Activated naive CD8-positive, alpha-beta T cell treated with anti-CD3 and anti-CD28 coated beads for 36 hours (primary cell): ENCODE measurements at regions not wholly inside any gene's neighbourhood (a gene's known extent, or its start where the extent isn't known, plus 50 kb on each side); places are given as distances from the start of the nearest gene placed in this dataset.

Experiments used
- DNase-seq: peaks from one replicate; pipeline ENCODE4 v3.0.0; 2021
- H3K27ac Mint-ChIP-seq: one replicate; pipeline ENCODE4 v1.8.0; 2022; ENCODE audit warnings: mild to moderate bottlenecking, moderate library complexity, mixed read lengths
- H3K27me3 Mint-ChIP-seq: one replicate; pipeline ENCODE4 v1.8.0; 2022; ENCODE audit warnings: mild to moderate bottlenecking, mixed read lengths
- H3K36me3 Mint-ChIP-seq: one replicate; pipeline ENCODE4 v1.8.0; 2021; ENCODE audit warnings: mild to moderate bottlenecking, mixed read lengths
- H3K4me1 Mint-ChIP-seq: one replicate; pipeline ENCODE4 v1.8.0; 2021; ENCODE audit warnings: mixed read lengths
- H3K4me3 Mint-ChIP-seq: one replicate; pipeline ENCODE4 v1.8.0; 2022; ENCODE audit warnings: mild to moderate bottlenecking, moderate library complexity, mixed read lengths
- H3K9me3 Mint-ChIP-seq: one replicate; pipeline ENCODE4 v1.8.0; 2022; ENCODE audit warnings: mixed read lengths

DNA sequence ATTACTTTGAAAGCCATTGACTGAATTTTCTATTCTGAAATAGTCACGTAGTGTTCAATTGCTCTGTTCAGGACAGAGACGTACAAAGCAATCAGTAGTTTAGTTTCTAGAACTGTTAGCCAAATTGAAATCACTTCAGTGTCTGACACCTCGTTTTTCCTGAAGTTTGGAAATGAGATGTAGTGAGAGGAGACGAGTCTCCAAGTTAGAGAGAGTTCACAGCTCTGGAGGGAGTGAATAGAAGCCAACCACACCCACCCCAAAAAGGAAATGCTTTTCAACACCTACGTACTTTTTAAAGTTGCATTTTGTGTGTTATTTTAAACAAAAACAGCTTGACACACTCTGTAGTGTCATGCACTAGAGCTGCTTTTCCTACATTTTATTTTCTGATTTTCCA lies 296.0 kb downstream of the ADGRG6 start:
- peaks cover 1% of the 10 kb centered on the region for H3K4me1 Mint-ChIP-seq
- H3K4me3 Mint-ChIP-seq = no peak overlapping the region
- H3K27ac Mint-ChIP-seq = no peak overlapping the region
- no peak for DNase-seq
- peaks cover 11% of the 10 kb centered on the region for H3K9me3 Mint-ChIP-seq
- no peaks in the 10 kb centered on the region for H3K36me3 Mint-ChIP-seq
- H3K27me3 Mint-ChIP-seq = no peaks in the 10 kb centered on the region

DNA sequence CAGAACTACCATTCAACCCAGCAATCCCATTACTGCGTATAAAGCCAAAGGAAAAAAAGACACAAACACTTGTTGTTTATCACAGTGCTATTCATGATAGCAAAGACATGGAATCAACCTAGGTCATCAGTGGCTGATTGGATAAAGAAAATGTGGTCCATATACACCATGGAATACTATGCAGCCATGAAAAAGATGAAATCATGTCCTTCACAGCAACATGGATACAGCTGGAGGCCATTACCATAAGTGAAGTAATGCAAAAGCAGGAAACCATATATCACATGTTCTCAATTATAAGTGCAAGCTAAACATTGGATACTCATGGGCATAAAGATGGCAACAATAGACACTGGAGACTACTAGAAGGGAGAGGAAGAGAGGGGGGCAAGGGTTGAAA lies 299.6 kb downstream of the ADGRG6 start:
- DNase-seq = no peak
- H3K4me3 Mint-ChIP-seq = no peak overlapping the region
- no peak overlapping the region for H3K27ac Mint-ChIP-seq
- H3K4me1 Mint-ChIP-seq = peaks cover 11% of the 10 kb centered on the region
- H3K27me3 Mint-ChIP-seq = no peaks in the 10 kb centered on the region
- no peaks in the 10 kb centered on the region for H3K36me3 Mint-ChIP-seq
- peaks cover 12% of the 10 kb centered on the region for H3K9me3 Mint-ChIP-seq

DNA sequence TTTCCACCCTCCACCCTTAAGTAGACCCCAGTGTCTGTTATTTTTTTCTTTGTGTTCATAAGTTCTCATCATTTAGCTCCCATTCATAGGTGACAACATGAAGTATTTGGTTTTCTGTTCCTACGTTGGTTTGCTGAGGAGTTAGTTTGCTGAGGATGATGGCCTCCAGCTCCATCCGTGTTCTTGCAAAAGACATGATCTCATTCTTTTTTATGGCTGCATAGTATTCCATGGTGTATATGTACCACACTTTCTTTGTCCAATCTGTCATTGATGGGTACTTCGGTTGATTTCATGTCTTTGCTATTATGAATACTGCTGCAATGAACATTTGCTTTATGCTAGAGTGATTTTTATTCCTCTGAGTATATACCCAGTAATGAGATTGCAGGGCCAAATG lies 301.2 kb downstream of the ADGRG6 start:
- Mint-ChIP-seq H3K4me1 (peaks cover 11% of the 10 kb centered on the region), H3K36me3 (no peaks in the 10 kb centered on the region), H3K27ac (no peak overlapping the region), H3K9me3 (peaks cover 12% of the 10 kb centered on the region), H3K27me3 (no peaks in the 10 kb centered on the region), H3K4me3 (no peak overlapping the region)
- no peak for DNase-seq

DNA sequence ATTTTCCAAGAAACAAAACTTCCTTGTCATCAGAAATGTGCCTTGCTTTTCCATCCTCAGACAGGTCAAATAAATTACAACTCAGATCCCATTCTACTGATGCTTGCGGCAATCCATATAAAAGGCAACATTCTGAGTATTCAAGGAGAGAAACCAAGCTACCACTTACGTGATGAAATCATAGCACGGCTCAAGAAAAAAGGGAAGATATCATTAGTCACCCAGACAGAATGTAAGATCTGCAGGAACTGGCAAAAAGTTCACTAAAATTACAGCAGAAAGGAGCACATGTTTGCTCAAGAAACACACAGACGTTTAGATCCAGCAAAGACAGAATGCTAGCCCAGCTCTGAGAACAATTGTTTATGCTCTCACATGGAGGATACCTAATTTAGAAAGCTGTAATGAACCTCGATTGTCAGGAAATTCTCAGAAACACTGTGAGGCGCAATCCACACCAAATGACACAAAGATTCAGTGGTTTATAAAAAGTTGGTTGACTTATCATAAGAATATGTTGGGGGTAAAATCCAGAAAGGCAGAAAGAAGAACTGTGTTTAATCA lies 304.2 kb downstream of the ADGRG6 start:
- Mint-ChIP-seq H3K36me3 (no peaks in the 10 kb centered on the region), H3K27me3 (no peaks in the 10 kb centered on the region), H3K9me3 (peaks cover 12% of the 10 kb centered on the region), H3K4me3 (no peak overlapping the region), H3K4me1 (peaks cover 10% of the 10 kb centered on the region), H3K27ac (no peak overlapping the region)
- DNase-seq = no peak

DNA sequence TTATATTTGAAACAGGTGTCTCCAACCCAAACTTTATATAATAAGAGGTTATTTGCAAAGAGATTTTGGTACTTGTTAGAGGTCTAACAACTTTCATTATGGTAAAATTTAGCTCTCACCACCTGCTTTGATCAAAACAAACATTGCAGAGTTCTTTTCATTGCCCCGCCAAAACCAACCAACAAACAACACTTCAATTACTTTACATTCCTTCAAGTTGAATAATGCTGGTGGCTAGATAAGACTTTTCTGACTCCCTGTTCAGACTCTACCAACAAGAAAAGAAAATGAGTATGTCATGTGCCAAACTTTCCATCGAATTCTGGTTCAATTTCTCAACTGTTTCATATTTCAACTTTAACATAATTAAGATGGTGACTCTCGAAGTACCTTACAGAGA lies 311.1 kb downstream of the ADGRG6 start:
- DNase-seq = no peak
- Mint-ChIP-seq H3K36me3 (peaks cover 3% of the 10 kb centered on the region), H3K27ac (no peak overlapping the region), H3K4me3 (no peak overlapping the region), H3K4me1 (no peaks in the 10 kb centered on the region), H3K9me3 (peaks cover 6% of the 10 kb centered on the region), H3K27me3 (no peaks in the 10 kb centered on the region)

DNA sequence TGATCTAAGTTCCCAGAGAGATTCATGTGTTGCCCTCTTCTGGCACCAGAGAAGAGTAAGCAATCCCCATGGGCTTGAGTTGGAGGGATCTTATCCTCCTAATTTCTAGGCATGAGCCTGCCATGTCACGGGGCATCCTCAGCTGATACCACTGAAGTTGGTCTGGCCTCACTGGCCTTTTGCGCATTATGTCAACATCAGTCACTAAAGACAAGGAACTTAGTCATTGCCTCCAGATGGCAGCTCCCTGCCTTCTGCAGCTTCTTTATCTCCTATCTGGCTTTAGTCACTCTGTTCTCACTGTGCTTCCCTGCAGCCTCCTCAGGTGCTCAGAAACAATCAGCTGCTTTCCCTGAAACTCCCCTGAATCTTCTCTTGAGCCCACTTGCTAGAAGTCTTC lies 312.2 kb downstream of the ADGRG6 start:
- H3K9me3 Mint-ChIP-seq = peaks cover 6% of the 10 kb centered on the region
- no peaks in the 10 kb centered on the region for H3K4me1 Mint-ChIP-seq
- no peaks in the 10 kb centered on the region for H3K27me3 Mint-ChIP-seq
- peaks cover 3% of the 10 kb centered on the region for H3K36me3 Mint-ChIP-seq
- DNase-seq = no peak
- H3K27ac Mint-ChIP-seq = no peak overlapping the region
- H3K4me3 Mint-ChIP-seq = no peak overlapping the region

DNA sequence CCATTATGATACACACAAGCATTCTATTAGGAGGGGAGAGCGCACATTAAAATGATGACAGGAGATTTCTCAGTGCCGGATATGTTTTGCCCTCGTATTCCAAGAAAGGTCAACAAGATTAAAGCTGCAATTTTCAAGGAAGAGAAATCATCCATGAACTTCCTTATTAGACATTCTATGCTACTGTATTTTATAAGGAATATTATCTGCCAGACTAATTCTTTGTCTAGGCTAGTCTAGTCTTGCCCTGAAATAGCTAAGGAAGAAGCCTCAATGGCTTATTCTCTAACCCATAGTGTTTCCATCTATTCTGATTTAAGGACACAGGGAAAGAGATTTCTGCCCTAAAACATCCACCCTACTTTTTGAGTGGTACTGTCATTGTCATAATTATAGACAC lies 315.4 kb downstream of the ADGRG6 start:
- no peaks in the 10 kb centered on the region for H3K27me3 Mint-ChIP-seq
- no peaks in the 10 kb centered on the region for H3K9me3 Mint-ChIP-seq
- no peaks in the 10 kb centered on the region for H3K36me3 Mint-ChIP-seq
- no peak for DNase-seq
- no peak overlapping the region for H3K27ac Mint-ChIP-seq
- H3K4me3 Mint-ChIP-seq = no peak overlapping the region
- H3K4me1 Mint-ChIP-seq = no peaks in the 10 kb centered on the region

DNA sequence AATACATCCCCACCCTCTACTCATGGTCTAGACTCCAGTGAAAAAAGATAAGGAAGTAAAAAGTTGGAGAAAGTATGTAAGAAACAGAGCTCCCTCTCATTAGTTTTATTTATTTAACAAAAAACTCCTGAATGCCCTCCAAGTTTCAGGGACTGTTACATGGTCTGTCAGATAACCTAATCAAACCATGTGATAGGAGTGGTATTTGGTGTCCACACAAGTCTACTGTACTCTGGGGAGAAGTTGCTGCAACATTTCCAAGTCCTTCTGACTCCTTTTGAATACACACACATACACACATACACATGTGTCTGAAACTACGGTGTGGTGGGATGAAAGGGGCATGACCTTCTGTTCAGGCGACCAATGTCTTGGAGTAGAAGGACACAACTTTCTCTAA lies 320.0 kb downstream of the ADGRG6 start:
- no peak for DNase-seq
- Mint-ChIP-seq H3K4me3 (no peak overlapping the region), H3K36me3 (no peaks in the 10 kb centered on the region), H3K27ac (no peak overlapping the region), H3K4me1 (no peaks in the 10 kb centered on the region), H3K9me3 (no peaks in the 10 kb centered on the region), H3K27me3 (no peaks in the 10 kb centered on the region)

DNA sequence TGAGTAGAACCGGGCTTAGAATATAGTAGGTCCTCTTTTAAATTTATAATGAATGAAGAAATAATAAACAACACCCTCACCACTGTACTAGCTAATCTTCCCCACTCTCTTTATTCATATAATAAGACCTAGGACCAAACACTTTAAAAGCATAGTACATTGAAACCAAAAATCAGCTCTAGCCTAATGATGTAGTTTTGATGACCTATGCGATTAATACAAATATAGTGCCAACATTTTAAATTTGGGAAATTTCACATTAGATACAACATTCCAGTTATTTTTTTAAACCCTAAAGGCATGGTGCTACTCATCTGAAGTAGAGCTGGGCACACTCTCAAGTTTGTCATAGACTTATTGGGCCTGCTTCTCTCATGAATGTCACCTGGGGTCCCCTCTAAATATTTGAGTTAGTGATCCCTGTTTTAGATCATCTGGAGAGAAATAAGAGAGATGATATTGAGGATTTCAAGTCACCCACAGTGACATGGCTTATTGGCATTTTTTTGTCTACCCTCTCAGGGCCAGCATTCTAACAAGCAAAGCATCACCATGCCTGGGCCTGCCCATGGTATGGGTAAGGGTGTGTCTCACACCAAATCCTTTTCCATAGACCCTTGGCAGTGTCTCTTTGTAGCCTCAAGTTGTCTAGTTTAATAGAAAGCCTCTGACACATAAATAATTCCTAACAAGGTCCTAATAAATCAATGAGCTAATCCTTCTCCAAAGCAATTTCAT lies 319.8 kb downstream of the HIVEP2 start:
- no peak overlapping the region for H3K4me3 Mint-ChIP-seq
- H3K9me3 Mint-ChIP-seq = no peaks in the 10 kb centered on the region
- no peaks in the 10 kb centered on the region for H3K4me1 Mint-ChIP-seq
- H3K36me3 Mint-ChIP-seq = no peaks in the 10 kb centered on the region
- no peaks in the 10 kb centered on the region for H3K27me3 Mint-ChIP-seq
- no peak for DNase-seq
- H3K27ac Mint-ChIP-seq = no peak overlapping the region

DNA sequence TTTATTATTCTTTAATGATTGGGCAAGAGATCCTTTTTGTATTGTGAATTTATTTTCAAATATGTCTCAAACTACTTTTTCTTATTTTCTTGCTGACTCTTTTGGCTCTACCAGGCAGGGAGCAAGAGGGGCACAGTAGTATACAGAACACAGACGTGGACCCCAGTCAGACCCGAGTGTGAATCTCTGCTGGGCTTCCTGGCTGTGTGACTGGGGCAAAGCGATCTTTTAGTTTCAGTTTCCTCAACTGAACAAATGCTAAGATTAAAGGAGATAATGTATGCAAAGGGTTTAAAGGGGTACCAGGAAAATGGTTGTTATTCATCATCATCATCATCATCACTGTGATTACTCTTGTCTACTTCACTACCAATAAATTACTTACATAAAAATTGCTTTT lies 317.5 kb downstream of the HIVEP2 start:
- peaks cover 8% of the 10 kb centered on the region for H3K4me1 Mint-ChIP-seq
- no peak overlapping the region for H3K27ac Mint-ChIP-seq
- DNase-seq = no peak
- no peaks in the 10 kb centered on the region for H3K36me3 Mint-ChIP-seq
- no peak overlapping the region for H3K4me3 Mint-ChIP-seq
- H3K9me3 Mint-ChIP-seq = no peaks in the 10 kb centered on the region
- H3K27me3 Mint-ChIP-seq = no peaks in the 10 kb centered on the region

DNA sequence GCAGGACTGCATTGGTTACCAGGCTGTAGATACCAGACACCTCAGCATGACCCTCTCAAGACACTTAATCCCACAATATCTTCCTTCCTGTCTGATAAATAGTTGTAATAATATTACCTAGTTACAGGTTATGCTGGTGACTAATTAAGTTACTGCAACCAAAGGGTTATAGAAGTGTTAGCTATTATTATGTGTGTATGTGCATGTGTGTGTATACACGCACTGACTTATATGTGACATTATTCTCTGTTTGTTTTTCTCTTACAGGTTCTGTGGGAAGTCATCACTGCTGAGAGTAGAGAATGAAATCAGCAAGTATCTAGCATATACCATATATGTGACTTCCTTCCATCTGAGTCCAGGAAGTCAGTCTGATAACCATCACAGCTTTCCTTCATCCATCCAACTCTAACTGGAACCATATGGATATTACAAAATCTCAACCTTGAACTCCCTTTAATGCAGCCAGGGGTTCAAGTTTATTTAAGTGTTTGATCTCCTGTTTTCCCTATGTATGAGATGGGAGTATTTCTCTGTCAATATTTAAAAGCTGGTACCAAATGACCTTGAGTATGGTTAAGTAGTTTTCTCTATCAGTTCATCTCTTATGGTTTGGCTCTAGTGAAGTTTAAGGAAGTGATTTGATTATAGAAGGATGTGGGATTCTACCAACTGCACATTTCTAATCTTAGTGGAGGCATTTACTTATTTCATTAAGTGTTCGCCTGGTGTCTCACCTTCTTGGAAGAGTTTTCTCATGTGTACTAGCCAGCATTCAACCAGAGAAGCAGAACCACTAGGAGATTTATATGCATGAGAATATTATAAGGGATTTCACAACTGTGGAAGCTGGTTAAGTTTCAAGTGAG lies 313.2 kb downstream of the HIVEP2 start:
- Mint-ChIP-seq H3K27me3 (no peaks in the 10 kb centered on the region), H3K4me1 (peaks cover 13% of the 10 kb centered on the region), H3K27ac (no peak overlapping the region), H3K36me3 (no peaks in the 10 kb centered on the region), H3K4me3 (no peak overlapping the region), H3K9me3 (no peaks in the 10 kb centered on the region)
- DNase-seq = no peak

DNA sequence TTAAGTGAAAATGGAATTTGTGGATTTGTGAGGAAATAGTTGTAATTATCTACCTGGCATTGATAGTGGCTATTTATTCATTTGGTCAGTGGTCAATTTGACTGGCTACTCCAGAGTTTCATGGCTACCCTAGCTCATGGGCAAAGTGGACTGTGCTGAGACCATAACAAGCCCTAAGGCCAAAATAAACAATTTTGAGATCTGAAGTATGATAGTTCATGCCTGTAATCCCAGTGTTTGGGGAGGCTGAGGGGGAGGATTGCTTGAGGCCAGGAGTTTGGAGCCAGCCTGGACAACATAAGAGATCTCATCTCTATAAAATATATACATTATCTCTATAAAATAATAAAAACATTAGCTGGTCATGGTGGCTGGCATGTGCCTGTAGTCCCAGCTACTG lies 311.7 kb downstream of the HIVEP2 start:
- DNase-seq = no peak
- Mint-ChIP-seq H3K27me3 (no peaks in the 10 kb centered on the region), H3K27ac (no peak overlapping the region), H3K4me1 (peaks cover 13% of the 10 kb centered on the region), H3K9me3 (no peaks in the 10 kb centered on the region), H3K4me3 (no peak overlapping the region), H3K36me3 (no peaks in the 10 kb centered on the region)

DNA sequence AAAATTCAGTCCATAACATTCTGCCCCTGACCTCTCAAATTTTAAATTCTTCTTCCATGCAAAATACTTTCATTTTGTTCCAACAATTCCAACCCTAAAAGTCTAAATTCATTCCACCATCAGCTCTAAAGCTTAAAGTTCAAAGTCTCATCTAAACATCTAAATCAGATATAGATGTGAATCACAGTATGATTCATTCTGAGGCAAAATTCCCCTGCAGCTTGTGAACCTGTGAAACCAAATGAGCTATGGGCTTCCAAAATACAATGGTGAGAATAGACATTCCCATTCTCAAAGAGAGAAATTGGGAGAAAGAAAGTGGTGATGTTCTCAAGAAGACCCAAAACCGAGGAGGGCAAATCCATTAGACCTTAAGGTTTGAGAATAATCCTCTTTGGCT lies 309.8 kb downstream of the HIVEP2 start:
- Mint-ChIP-seq H3K27ac (no peak overlapping the region), H3K27me3 (no peaks in the 10 kb centered on the region), H3K36me3 (no peaks in the 10 kb centered on the region), H3K4me3 (no peak overlapping the region), H3K4me1 (peaks cover 13% of the 10 kb centered on the region), H3K9me3 (no peaks in the 10 kb centered on the region)
- no peak for DNase-seq

DNA sequence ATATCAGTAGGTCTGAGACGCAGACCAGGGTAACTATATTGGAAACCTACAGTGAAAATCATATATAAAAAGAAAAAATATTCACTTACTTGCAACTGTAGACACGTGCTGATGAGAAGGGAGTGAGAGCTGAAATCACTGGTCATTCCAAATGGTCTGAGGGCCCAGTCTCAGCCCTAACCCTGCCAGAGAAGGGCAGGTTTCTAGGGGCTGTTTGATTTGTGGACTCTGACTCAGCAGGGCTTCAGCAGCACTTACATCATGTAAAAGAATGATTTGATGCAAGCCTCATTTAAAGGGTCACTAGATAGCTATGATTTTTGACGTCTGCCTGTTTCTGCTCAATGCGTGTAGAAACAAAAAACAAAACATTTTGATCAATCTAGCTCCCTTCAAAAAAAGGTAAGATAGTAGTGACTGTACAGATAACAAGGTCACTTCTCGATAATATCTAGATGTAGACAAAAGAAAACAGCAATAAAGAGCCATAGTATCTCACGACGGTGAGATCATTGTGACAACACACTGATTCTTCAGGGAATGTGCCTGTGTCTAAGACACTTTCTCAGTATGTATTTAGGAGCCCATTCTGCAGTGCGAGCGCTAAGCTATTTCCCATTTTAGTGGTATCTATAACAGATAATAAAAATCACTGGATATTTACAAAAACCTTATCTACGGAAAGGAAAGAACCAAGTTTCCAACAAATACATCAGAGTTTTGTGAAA lies 307.2 kb downstream of the HIVEP2 start:
- no peak overlapping the region for H3K4me3 Mint-ChIP-seq
- DNase-seq = no peak
- no peaks in the 10 kb centered on the region for H3K9me3 Mint-ChIP-seq
- peaks cover 5% of the 10 kb centered on the region for H3K4me1 Mint-ChIP-seq
- no peaks in the 10 kb centered on the region for H3K36me3 Mint-ChIP-seq
- H3K27me3 Mint-ChIP-seq = no peaks in the 10 kb centered on the region
- no peak overlapping the region for H3K27ac Mint-ChIP-seq

DNA sequence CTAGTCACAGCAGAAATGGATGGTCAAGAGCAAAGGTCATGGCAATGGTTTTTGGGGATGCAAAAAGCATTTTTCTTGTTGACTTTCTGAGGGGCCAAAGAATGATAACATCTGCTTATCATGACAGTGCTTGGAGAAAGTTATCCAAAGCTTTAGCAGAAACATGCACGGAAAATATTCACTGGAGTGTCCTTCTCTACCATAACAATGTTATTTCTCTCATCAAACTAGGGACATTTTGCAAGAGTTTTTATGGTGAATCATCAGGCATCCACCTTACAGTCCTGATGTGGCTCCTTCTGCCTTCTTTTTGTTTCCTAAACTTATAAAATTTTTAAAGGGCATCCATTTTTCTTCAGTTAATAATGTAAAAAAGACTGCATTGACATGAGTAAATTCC lies 302.3 kb downstream of the HIVEP2 start:
- Mint-ChIP-seq H3K4me1 (peaks cover under 1% of the 10 kb centered on the region), H3K9me3 (no peaks in the 10 kb centered on the region), H3K27me3 (peaks cover 1% of the 10 kb centered on the region), H3K27ac (no peak overlapping the region), H3K36me3 (no peaks in the 10 kb centered on the region), H3K4me3 (no peak overlapping the region)
- no peak for DNase-seq
